RWPE1 (cell line): ENCODE measurements at regions not wholly inside any gene's neighbourhood (a gene's known extent, or its start where the extent isn't known, plus 50 kb on each side); places are given as distances from the start of the nearest gene placed in this dataset.
A peak's percentile ranks its signal among the peaks of the same experiment; 100 is the strongest.

Experiments
- CTCF ChIA-PET: fragments of 350-600 bp; sonication (Branson Sonifier 250); formaldehyde crosslinking; extraction: SDS; loops from one replicate; lab custom pipeline; 2021; lab: Yijun Ruan, JAX
- POLR2A ChIA-PET: fragments of 400-600 bp; formaldehyde crosslinking; extraction: SDS; loops from one replicate; lab custom pipeline; 2020; ENCODE audit warnings: antibody characterized with exemption; ENCODE audit not compliant: low non-redundant PET; lab: Yijun Ruan, JAX
- DNase-seq: peaks from one replicate; pipeline ENCODE4 v3.0.0; 2012; ENCODE audit warnings: low spot score
- H3K27ac ChIP-seq: fragments of 450-650 bp; 2 replicates; pipeline ENCODE4 v1.5.1; 2017
- TF ChIP-seq, protein P1 (sequence below): fragments of 450-650 bp; conservative IDR thresholded peaks from 2 replicates; pipeline ENCODE4 v1.5.1; 2017; ENCODE audit warnings: low read depth, mild to moderate bottlenecking

- H3K27ac ChIP-seq = no peak overlapping the region
- ChIA-PET CTCF (no interaction called here), POLR2A (no interaction called here)
- TF ChIP-seq, protein P1, sequence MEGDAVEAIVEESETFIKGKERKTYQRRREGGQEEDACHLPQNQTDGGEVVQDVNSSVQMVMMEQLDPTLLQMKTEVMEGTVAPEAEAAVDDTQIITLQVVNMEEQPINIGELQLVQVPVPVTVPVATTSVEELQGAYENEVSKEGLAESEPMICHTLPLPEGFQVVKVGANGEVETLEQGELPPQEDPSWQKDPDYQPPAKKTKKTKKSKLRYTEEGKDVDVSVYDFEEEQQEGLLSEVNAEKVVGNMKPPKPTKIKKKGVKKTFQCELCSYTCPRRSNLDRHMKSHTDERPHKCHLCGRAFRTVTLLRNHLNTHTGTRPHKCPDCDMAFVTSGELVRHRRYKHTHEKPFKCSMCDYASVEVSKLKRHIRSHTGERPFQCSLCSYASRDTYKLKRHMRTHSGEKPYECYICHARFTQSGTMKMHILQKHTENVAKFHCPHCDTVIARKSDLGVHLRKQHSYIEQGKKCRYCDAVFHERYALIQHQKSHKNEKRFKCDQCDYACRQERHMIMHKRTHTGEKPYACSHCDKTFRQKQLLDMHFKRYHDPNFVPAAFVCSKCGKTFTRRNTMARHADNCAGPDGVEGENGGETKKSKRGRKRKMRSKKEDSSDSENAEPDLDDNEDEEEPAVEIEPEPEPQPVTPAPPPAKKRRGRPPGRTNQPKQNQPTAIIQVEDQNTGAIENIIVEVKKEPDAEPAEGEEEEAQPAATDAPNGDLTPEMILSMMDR = no peak
- peak; percentile 24 for DNase-seq
Observed at GRCh38 chr9:99336531-99336930, 114.4 kb downstream of the SEC61B start.

GRCh38 chr9:99340281-99340680 lies 118.2 kb downstream of the SEC61B start:
- TF ChIP-seq, protein P1 = no peak
- ChIA-PET POLR2A (no interaction called here), CTCF (no interaction called here)
- H3K27ac ChIP-seq = no peak overlapping the region
- no peak for DNase-seq

GRCh38 chr9:99341686-99342085 lies 119.6 kb downstream of the SEC61B start:
- TF ChIP-seq, protein P1 = no peak
- CTCF ChIA-PET = no interaction called here
- POLR2A ChIA-PET = no interaction called here
- no peak for DNase-seq
- H3K27ac ChIP-seq = no peak overlapping the region

GRCh38 chr9:99345451-99345850 lies 123.4 kb downstream of the SEC61B start:
- TF ChIP-seq, protein P1 = no peak
- CTCF ChIA-PET = no interaction called here
- no peak for DNase-seq
- H3K27ac ChIP-seq = no peak overlapping the region
- POLR2A ChIA-PET = interaction anchor here (0.6 kb wide), 1 partner anchor 16 kb away, joined by 3 read pairs; no protein-coding TSS in a partner anchor

GRCh38 chr9:99345942-99346341 lies 123.9 kb downstream of the SEC61B start:
- POLR2A ChIA-PET = no interaction called here
- no peak overlapping the region for H3K27ac ChIP-seq
- DNase-seq = peak; percentile 42
- CTCF ChIA-PET = interaction anchor here (0.6 kb wide), 1 partner anchor 387 kb away, joined by 3 read pairs; no protein-coding TSS in a partner anchor
- TF ChIP-seq, protein P1 = no peak

DNA sequence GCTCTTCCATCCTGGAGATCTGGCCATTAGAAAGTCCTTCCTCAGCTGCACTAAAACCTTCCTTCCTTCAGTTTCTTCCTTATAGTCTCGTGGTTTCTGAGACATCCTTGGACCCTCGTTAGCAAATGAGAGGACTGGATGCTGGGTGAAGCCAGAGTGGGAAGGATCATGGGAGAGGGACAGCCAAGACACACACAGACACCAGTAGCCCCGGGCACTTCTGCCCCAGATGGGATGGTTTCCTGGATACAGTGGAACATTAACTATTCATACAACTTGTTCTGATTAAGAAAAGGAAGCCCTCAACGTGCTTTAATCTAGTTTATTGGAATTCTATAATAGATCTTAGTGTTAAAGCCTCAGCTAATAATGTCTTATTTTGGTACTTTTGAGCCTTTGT lies 125.5 kb downstream of the SEC61B start:
- POLR2A ChIA-PET = no interaction called here
- TF ChIP-seq, protein P1 = no peak
- no peak for DNase-seq
- CTCF ChIA-PET = no interaction called here
- no peak overlapping the region for H3K27ac ChIP-seq
